ENCODE measurements at regions not wholly inside any gene's neighbourhood (a gene's known extent, or its start where the extent isn't known, plus 50 kb on each side); places are given as distances from the start of the nearest gene placed in this dataset.

DNA sequence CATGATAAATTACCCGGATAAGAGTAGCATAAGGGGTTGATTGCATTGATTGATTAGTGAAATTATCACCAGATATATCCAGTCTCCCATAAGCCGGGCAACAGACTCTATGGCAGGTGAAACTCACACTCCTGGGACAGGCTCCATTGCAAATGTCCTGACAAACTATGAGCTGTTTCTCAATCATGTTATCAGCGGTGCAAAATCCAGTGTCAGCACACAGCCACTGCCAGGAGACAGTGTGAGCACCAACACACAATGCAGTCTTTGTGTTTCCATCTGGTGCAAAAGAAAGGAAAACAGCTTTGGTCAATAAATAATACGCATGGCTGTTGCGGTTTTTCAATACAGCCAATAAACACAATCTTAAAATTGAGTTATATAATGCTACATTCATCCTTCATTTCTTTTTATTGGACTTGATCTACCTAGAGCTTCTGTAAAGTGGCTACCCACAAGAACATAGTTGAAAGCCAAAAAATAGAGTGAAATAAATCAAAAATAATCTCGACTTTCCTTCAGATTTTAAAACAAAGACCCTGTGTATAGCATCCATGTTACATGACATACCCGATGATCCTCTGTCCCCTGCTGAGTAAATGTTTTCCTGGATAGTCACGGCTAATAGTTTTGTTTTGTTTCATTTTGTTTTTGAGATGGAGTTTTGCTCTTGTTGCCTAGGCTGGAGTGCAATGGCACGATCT, 64.3 kb upstream of the AFDN start (continued):
- TF ChIP-seq, protein P1, sequence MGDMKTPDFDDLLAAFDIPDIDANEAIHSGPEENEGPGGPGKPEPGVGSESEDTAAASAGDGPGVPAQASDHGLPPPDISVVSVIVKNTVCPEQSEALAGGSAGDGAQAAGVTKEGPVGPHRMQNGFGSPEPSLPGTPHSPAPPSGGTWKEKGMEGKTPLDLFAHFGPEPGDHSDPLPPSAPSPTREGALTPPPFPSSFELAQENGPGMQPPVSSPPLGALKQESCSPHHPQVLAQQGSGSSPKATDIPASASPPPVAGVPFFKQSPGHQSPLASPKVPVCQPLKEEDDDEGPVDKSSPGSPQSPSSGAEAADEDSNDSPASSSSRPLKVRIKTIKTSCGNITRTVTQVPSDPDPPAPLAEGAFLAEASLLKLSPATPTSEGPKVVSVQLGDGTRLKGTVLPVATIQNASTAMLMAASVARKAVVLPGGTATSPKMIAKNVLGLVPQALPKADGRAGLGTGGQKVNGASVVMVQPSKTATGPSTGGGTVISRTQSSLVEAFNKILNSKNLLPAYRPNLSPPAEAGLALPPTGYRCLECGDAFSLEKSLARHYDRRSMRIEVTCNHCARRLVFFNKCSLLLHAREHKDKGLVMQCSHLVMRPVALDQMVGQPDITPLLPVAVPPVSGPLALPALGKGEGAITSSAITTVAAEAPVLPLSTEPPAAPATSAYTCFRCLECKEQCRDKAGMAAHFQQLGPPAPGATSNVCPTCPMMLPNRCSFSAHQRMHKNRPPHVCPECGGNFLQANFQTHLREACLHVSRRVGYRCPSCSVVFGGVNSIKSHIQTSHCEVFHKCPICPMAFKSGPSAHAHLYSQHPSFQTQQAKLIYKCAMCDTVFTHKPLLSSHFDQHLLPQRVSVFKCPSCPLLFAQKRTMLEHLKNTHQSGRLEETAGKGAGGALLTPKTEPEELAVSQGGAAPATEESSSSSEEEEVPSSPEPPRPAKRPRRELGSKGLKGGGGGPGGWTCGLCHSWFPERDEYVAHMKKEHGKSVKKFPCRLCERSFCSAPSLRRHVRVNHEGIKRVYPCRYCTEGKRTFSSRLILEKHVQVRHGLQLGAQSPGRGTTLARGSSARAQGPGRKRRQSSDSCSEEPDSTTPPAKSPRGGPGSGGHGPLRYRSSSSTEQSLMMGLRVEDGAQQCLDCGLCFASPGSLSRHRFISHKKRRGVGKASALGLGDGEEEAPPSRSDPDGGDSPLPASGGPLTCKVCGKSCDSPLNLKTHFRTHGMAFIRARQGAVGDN (CRISPR knock-in tag; IDR thresholded peaks at IDR 0.05) = no peak
- 0 out of 2 replicates have a peak, but pooled peaks have one; percentile 84 for TF ChIP-seq HOXA5 (CRISPR knock-in tag; IDR thresholded peaks at IDR 0.05)
- no peak for TF ChIP-seq ZNF720 (CRISPR knock-in tag; IDR thresholded peaks at IDR 0.05)
- peak; percentile 31; the same call in 1 of the 2 replicates for TF ChIP-seq HHEX (CRISPR knock-in tag; IDR thresholded peaks at IDR 0.05)
- peak; percentile 68 for TF ChIP-seq BCL6 (CRISPR knock-in tag; IDR thresholded peaks at IDR 0.05)
- TF ChIP-seq, protein P2, sequence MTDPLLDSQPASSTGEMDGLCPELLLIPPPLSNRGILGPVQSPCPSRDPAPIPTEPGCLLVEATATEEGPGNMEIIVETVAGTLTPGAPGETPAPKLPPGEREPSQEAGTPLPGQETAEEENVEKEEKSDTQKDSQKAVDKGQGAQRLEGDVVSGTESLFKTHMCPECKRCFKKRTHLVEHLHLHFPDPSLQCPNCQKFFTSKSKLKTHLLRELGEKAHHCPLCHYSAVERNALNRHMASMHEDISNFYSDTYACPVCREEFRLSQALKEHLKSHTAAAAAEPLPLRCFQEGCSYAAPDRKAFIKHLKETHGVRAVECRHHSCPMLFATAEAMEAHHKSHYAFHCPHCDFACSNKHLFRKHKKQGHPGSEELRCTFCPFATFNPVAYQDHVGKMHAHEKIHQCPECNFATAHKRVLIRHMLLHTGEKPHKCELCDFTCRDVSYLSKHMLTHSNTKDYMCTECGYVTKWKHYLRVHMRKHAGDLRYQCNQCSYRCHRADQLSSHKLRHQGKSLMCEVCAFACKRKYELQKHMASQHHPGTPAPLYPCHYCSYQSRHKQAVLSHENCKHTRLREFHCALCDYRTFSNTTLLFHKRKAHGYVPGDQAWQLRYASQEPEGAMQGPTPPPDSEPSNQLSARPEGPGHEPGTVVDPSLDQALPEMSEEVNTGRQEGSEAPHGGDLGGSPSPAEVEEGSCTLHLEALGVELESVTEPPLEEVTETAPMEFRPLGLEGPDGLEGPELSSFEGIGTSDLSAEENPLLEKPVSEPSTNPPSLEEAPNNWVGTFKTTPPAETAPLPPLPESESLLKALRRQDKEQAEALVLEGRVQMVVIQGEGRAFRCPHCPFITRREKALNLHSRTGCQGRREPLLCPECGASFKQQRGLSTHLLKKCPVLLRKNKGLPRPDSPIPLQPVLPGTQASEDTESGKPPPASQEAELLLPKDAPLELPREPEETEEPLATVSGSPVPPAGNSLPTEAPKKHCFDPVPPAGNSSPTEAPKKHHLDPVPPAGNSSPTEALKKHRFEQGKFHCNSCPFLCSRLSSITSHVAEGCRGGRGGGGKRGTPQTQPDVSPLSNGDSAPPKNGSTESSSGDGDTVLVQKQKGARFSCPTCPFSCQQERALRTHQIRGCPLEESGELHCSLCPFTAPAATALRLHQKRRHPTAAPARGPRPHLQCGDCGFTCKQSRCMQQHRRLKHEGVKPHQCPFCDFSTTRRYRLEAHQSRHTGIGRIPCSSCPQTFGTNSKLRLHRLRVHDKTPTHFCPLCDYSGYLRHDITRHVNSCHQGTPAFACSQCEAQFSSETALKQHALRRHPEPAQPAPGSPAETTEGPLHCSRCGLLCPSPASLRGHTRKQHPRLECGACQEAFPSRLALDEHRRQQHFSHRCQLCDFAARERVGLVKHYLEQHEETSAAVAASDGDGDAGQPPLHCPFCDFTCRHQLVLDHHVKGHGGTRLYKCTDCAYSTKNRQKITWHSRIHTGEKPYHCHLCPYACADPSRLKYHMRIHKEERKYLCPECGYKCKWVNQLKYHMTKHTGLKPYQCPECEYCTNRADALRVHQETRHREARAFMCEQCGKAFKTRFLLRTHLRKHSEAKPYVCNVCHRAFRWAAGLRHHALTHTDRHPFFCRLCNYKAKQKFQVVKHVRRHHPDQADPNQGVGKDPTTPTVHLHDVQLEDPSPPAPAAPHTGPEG (CRISPR knock-in tag; IDR thresholded peaks at IDR 0.05) = peak; percentile 75; the same call in 1 of the 2 replicates
- TF ChIP-seq, protein P3, sequence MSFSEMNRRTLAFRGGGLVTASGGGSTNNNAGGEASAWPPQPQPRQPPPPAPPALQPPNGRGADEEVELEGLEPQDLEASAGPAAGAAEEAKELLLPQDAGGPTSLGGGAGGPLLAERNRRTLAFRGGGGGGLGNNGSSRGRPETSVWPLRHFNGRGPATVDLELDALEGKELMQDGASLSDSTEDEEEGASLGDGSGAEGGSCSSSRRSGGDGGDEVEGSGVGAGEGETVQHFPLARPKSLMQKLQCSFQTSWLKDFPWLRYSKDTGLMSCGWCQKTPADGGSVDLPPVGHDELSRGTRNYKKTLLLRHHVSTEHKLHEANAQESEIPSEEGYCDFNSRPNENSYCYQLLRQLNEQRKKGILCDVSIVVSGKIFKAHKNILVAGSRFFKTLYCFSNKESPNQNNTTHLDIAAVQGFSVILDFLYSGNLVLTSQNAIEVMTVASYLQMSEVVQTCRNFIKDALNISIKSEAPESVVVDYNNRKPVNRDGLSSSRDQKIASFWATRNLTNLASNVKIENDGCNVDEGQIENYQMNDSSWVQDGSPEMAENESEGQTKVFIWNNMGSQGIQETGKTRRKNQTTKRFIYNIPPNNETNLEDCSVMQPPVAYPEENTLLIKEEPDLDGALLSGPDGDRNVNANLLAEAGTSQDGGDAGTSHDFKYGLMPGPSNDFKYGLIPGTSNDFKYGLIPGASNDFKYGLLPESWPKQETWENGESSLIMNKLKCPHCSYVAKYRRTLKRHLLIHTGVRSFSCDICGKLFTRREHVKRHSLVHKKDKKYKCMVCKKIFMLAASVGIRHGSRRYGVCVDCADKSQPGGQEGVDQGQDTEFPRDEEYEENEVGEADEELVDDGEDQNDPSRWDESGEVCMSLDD (CRISPR knock-in tag; IDR thresholded peaks at IDR 0.05; ENCODE audit: borderline replicate concordance) = no peak
- TF ChIP-seq ETV5 (CRISPR knock-in tag; IDR thresholded peaks at IDR 0.05; ENCODE audit: borderline replicate concordance) = peak; percentile 82
- peak; percentile 81; the same call in 1 of the 2 replicates for TF ChIP-seq SP140L (CRISPR knock-in tag; IDR thresholded peaks at IDR 0.05; ENCODE audit: borderline replicate concordance)
- TF ChIP-seq KLF9 (CRISPR knock-in tag; IDR thresholded peaks at IDR 0.05; ENCODE audit: low read depth) = no peak
- TF ChIP-seq MEF2D (CRISPR knock-in tag; IDR thresholded peaks at IDR 0.05) = peak; percentile 40; the same call in 1 of the 2 replicates
- TF ChIP-seq, protein P4, sequence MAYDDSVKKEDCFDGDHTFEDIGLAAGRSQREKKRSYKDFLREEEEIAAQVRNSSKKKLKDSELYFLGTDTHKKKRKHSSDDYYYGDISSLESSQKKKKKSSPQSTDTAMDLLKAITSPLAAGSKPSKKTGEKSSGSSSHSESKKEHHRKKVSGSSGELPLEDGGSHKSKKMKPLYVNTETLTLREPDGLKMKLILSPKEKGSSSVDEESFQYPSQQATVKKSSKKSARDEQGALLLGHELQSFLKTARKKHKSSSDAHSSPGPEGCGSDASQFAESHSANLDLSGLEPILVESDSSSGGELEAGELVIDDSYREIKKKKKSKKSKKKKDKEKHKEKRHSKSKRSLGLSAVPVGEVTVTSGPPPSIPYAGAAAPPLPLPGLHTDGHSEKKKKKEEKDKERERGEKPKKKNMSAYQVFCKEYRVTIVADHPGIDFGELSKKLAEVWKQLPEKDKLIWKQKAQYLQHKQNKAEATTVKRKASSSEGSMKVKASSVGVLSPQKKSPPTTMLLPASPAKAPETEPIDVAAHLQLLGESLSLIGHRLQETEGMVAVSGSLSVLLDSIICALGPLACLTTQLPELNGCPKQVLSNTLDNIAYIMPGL (CRISPR knock-in tag; IDR thresholded peaks at IDR 0.05; ENCODE audit: borderline replicate concordance in 1 of 2, low read depth in 1 of 2) = peak in 1 of 2 experiments; percentile 62; a peak in 1 of 4 replicates
- TF ChIP-seq SIN3A (IDR thresholded peaks at IDR 0.05; ENCODE audit: borderline replicate concordance, low read depth, low read length) = no peak
- no peak for TF ChIP-seq ZNF234 (CRISPR knock-in tag; conservative IDR thresholded peaks at IDR 0.05)
